Thyroid gland (tissue), 4 donors: ENCODE measurements at regions not wholly inside any gene's neighbourhood (a gene's known extent, or its start where the extent isn't known, plus 50 kb on each side); places are given as distances from the start of the nearest gene placed in this dataset.

Experiments
- POLR2A ChIP-seq, 2 donors: fragments of 450-650 bp; IDR thresholded peaks; one replicate each; pipeline ENCODE4 v1.6.1; 2017; ENCODE audit warnings: antibody characterized with exemption in 2 of 2, mild to moderate bottlenecking in 2 of 2, moderate library complexity in 1 of 2
- TF ChIP-seq, protein P1 (sequence below), 6 experiments: fragments of 200-600 bp in 3 of 6; fragments of 450-650 bp in 3 of 6; sonication (generic) in 3 of 6; IDR thresholded peaks; one replicate each; pipeline ENCODE4 v1.5.1; 2016 to 2019; ENCODE audit warnings: antibody characterized with exemption in 6 of 6, mild to moderate bottlenecking in 2 of 6, inconsistent platforms in 1 of 6, moderate library complexity in 1 of 6

DNA sequence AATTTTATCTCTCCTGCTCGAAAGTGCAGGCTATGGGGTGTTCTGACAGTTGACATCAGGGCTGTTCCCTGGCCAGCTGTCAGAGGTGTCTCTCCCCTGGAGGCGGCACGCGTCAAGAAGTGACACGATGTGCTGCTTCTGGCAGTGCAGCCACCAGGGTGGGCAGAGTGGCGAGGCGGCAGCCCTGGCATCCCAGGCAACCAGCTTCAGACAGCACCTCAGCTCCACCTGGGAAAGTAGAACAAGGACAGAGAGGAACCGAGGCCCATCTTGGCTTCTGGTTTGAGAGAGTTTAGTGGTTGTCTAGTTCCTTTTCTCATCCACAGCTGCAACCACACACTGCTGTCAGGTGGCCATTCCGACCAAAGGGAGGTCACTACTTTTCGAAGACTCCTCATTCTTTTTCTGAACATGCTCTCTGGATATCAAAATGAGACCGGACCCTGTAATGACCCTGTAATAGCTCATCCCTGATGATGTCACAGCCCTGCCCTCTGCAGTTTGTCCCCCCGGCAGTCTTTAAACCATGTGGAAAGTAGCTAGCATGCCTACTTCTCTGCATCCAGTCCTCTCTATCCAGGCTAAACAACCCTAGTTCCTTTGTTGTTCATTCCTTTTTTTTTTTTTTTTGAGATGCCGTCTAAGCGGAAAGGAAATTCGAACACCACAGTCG lies 381.0 kb upstream of the NRP1 start:
- TF ChIP-seq, protein P1, sequence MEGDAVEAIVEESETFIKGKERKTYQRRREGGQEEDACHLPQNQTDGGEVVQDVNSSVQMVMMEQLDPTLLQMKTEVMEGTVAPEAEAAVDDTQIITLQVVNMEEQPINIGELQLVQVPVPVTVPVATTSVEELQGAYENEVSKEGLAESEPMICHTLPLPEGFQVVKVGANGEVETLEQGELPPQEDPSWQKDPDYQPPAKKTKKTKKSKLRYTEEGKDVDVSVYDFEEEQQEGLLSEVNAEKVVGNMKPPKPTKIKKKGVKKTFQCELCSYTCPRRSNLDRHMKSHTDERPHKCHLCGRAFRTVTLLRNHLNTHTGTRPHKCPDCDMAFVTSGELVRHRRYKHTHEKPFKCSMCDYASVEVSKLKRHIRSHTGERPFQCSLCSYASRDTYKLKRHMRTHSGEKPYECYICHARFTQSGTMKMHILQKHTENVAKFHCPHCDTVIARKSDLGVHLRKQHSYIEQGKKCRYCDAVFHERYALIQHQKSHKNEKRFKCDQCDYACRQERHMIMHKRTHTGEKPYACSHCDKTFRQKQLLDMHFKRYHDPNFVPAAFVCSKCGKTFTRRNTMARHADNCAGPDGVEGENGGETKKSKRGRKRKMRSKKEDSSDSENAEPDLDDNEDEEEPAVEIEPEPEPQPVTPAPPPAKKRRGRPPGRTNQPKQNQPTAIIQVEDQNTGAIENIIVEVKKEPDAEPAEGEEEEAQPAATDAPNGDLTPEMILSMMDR (IDR thresholded peaks at IDR 0.05), result no peak
- TF ChIP-seq POLR2A (IDR thresholded peaks at IDR 0.05), result no peak
